OCI-LY3 (cell line): ENCODE measurements at regions not wholly inside any gene's neighbourhood (a gene's known extent, or its start where the extent isn't known, plus 50 kb on each side); places are given as distances from the start of the nearest gene placed in this dataset.

Experiments
- H2AFZ ChIP-seq: fragments of 200-600, 300-600 bp; shearing (Covaris generic); 2 replicates; pipeline ENCODE4 v1.6.0; 2014; ENCODE audit warnings: antibody characterized with exemption, low read depth, low read length
- H3K27ac ChIP-seq: fragments of 200-600, 300-600 bp; sonication (generic); 2 replicates; pipeline ENCODE4 v1.5.1; 2014; ENCODE audit warnings: mild to moderate bottlenecking, low read length, moderate library complexity, mixed read lengths
- H3K27me3 ChIP-seq: fragments of 200-600, 300-600 bp; sonication (generic); 2 replicates; pipeline ENCODE4 v1.6.1; 2014; ENCODE audit warnings: low read depth, low read length, mixed read lengths
- H3K36me3 ChIP-seq: fragments of 200-600, 300-600 bp; sonication (generic); replicated peaks from 2 replicates; pipeline ENCODE3; 2014; ENCODE audit warnings: low read depth, low read length, mixed read lengths
- H3K4me1 ChIP-seq: fragments of 300-600, 200-600 bp; sonication (generic); 2 replicates; pipeline ENCODE4 v1.6.1; 2014; ENCODE audit warnings: low read length, mixed read lengths
- H3K4me2 ChIP-seq: fragments of 200-600, 300-600 bp; sonication (generic); 2 replicates; pipeline ENCODE4 v1.6.1; 2014; ENCODE audit warnings: low read length, mixed read lengths
- H3K4me3 ChIP-seq: fragments of 300-600, 200-600 bp; sonication (generic); 2 replicates; pipeline ENCODE4 v1.5.1; 2014; ENCODE audit warnings: antibody characterized with exemption, mild to moderate bottlenecking, low read length, moderate library complexity
- H3K79me2 ChIP-seq: fragments of 300-600, 200-600 bp; shearing (Covaris generic); 2 replicates; pipeline ENCODE4 v1.6.1; 2014; ENCODE audit warnings: mild to moderate bottlenecking, low read length, mixed read lengths
- H3K9ac ChIP-seq: fragments of 300-600, 200-600 bp; shearing (Covaris generic); 2 replicates; pipeline ENCODE4 v1.6.0; 2014; ENCODE audit warnings: mild to moderate bottlenecking, low read length, moderate library complexity
- H3K9me3 ChIP-seq: fragments of 200-600, 300-600 bp; shearing (Covaris generic); 2 replicates; pipeline ENCODE4 v1.6.1; 2014; ENCODE audit warnings: low read length, mixed read lengths; ENCODE audit not compliant: insufficient read depth
- H4K20me1 ChIP-seq: fragments of 200-600, 300-600 bp; sonication (generic); 2 replicates; pipeline ENCODE4 v1.6.1; 2016; ENCODE audit warnings: low read length, mixed read lengths; ENCODE audit not compliant: insufficient read depth
- EZH2phosphoT487 ChIP-seq: fragments of 200-600 bp; shearing (Covaris generic); IDR thresholded peaks from 2 replicates; pipeline ENCODE4 v1.6.1; 2018; ENCODE audit warnings: antibody characterized with exemption, mixed run types, low read depth
- TF ChIP-seq, protein P1 (sequence below): fragments of 200-600, 300-600 bp; sonication (generic); IDR thresholded peaks from 2 replicates; pipeline ENCODE4 v1.5.1; 2014; ENCODE audit warnings: antibody characterized with exemption, low read length, low read depth

DNA sequence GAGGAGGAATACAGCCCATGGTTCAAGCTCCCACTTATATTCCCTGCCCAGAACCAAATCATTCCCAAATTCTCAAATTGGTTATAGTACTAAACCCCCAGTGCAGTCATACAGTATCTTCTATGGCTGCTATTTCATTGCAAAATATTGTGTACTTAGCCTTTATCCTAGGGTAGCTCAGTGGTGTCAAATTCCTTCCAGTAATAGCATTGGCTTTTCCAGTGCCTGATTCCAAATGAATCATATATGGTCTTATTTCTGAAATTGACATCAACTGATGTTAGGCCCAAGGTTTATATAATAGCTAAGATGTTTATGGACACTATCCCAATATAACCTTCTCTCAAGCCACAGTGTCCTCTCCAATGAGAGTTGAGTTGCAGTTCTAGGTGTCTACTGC is 256.7 kb downstream of the NDUFS4 start:
- no peaks in the 10 kb centered on the region for H3K9me3 ChIP-seq
- peaks cover 39% of the 10 kb centered on the region for H3K4me1 ChIP-seq
- H4K20me1 ChIP-seq: no peaks in the 10 kb centered on the region
- H3K27ac ChIP-seq: no peak overlapping the region
- no peaks in the 10 kb centered on the region for H3K36me3 ChIP-seq
- no peaks in the 10 kb centered on the region for H3K79me2 ChIP-seq
- H3K4me3 ChIP-seq: no peak overlapping the region
- TF ChIP-seq, protein P1, sequence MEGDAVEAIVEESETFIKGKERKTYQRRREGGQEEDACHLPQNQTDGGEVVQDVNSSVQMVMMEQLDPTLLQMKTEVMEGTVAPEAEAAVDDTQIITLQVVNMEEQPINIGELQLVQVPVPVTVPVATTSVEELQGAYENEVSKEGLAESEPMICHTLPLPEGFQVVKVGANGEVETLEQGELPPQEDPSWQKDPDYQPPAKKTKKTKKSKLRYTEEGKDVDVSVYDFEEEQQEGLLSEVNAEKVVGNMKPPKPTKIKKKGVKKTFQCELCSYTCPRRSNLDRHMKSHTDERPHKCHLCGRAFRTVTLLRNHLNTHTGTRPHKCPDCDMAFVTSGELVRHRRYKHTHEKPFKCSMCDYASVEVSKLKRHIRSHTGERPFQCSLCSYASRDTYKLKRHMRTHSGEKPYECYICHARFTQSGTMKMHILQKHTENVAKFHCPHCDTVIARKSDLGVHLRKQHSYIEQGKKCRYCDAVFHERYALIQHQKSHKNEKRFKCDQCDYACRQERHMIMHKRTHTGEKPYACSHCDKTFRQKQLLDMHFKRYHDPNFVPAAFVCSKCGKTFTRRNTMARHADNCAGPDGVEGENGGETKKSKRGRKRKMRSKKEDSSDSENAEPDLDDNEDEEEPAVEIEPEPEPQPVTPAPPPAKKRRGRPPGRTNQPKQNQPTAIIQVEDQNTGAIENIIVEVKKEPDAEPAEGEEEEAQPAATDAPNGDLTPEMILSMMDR: no peak
- no peak for TF ChIP-seq EZH2phosphoT487
- H3K27me3 ChIP-seq: no peaks in the 10 kb centered on the region
- no peak overlapping the region for H2AFZ ChIP-seq
- no peak overlapping the region for H3K4me2 ChIP-seq
- H3K9ac ChIP-seq: no peak overlapping the region

DNA sequence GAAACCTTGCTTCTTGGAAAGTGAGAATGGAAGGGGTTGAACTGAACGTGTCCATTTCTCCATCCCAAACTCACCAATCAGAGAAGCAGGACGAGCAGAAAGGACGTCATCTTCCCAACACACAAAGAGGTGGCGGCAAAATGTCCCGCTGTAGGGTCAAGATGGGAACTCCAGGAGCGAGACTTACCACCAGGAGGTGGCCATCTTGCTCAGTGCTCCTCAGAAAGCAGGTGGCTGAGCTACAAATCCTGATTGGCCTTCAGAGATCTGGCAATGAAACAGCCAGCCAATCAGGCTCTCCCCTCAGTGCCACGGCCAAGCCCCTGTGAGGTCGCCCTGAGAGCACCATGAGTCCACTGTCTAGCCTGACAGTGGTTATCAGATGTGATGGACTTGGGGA is 259.0 kb downstream of the NDUFS4 start:
- Histone ChIP-seq H4K20me1 (no peaks in the 10 kb centered on the region), H3K4me2 (peak overlapping the region; percentile 85), H3K36me3 (no peaks in the 10 kb centered on the region), H3K27me3 (no peaks in the 10 kb centered on the region), H3K9me3 (no peaks in the 10 kb centered on the region), H3K79me2 (no peaks in the 10 kb centered on the region), H3K9ac (peak overlapping the region; percentile 62; the same call in 1 of the 2 replicates), H3K27ac (peak overlapping the region; percentile 95), H3K4me3 (peak overlapping the region; percentile 65), H3K4me1 (peaks cover 39% of the 10 kb centered on the region), H2AFZ (peak overlapping the region; percentile 36; the same call in 1 of the 2 replicates)
- no peak for TF ChIP-seq EZH2phosphoT487
- TF ChIP-seq, protein P1: no peak

DNA sequence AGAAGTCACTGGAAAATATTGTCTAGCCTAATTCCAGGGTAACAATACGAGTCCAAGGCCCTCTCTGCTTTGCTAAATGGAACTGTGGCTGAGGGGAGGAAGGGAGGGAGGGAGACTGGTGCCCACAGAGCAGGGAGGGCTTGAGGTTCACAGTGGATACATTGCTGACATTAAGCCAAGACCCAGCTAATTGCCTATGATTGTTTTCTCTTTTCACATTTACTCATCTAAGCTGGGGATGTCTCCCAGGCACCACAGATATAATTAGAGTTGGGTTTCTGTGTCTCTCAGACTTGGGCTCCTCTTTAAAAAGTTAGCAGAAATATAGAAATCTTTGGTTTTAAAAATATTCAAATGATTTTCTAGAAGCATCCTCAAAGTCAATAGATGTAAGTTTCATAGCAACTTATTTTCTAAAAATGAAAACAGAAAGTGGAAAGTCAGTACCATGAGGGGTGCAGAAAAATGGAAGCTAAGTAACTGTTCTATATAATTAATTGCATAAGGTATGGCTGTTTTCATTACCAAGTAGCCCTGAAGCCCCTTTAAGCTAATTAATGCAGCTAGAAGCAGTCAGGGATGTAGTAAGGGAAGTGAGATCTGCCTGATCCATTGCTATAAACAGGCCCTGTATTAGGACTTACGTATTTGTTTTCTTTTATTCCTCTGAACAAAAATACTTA is 259.8 kb downstream of the NDUFS4 start:
- Histone ChIP-seq H3K4me2 (peak overlapping the region; percentile 85), H3K9me3 (no peaks in the 10 kb centered on the region), H3K36me3 (no peaks in the 10 kb centered on the region), H3K4me1 (peaks cover 32% of the 10 kb centered on the region), H3K27me3 (no peaks in the 10 kb centered on the region), H4K20me1 (no peaks in the 10 kb centered on the region), H3K79me2 (no peaks in the 10 kb centered on the region), H2AFZ (no peak overlapping the region), H3K27ac (peak overlapping the region; percentile 95), H3K4me3 (peak overlapping the region; percentile 65), H3K9ac (peak overlapping the region; percentile 62)
- TF ChIP-seq EZH2phosphoT487: no peak
- TF ChIP-seq, protein P1: no peak

DNA sequence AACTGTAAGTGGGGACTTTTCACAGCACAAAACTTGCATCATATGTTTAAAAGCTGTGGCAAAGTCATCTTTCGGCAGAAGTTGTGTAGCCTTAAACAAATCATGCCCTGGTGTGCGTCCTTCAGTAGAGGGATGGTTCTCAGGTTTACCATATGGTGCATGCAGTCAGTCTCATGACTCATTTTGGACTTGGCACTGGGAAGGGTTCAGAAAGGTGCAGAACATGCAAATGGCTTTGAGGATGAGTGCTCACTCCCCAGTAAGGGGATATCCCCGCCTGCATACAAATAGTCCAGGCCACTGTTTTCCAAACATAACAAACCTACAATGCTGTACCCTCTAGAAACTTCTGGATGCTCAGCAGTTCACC is 260.3 kb downstream of the NDUFS4 start:
- Histone ChIP-seq H3K4me2 (peak overlapping the region; percentile 85), H3K9ac (no peak overlapping the region; the same call in 1 of the 2 replicates), H3K4me3 (peak overlapping the region; percentile 65)

More for the DNA sequence above, 260.3 kb downstream of the NDUFS4 start:
- Histone ChIP-seq H3K79me2 (no peaks in the 10 kb centered on the region), H3K36me3 (no peaks in the 10 kb centered on the region), H4K20me1 (no peaks in the 10 kb centered on the region), H2AFZ (no peak overlapping the region), H3K9me3 (no peaks in the 10 kb centered on the region), H3K27ac (peak overlapping the region; percentile 95), H3K27me3 (no peaks in the 10 kb centered on the region), H3K4me1 (peaks cover 34% of the 10 kb centered on the region)
- TF ChIP-seq, protein P1: no peak
- TF ChIP-seq EZH2phosphoT487: no peak
